Type B pancreatic cell (in vitro differentiated cells): ENCODE measurements at regions not wholly inside any gene's neighbourhood (a gene's known extent, or its start where the extent isn't known, plus 50 kb on each side); places are given as distances from the start of the nearest gene placed in this dataset.
A peak's percentile ranks its signal among the peaks of the same experiment; 100 is the strongest.

ENCODE experiments used
- DNase-seq: peaks from one replicate; pipeline ENCODE4 v3.0.0; 2021; ENCODE audit warnings: mixed read lengths; ENCODE audit not compliant: unreplicated experiment; ENCODE audit errors: extremely low spot score
- H3K27ac Mint-ChIP-seq: 2 replicates; pipeline ENCODE4 v1.8.0; 2021; ENCODE audit warnings: mild to moderate bottlenecking, mixed read lengths
- H3K27me3 Mint-ChIP-seq: 2 replicates; pipeline ENCODE4 v1.8.0; 2021; ENCODE audit warnings: mixed read lengths
- H3K36me3 Mint-ChIP-seq: 2 replicates; pipeline ENCODE4 v1.8.0; 2021; ENCODE audit warnings: mixed read lengths
- H3K4me1 Mint-ChIP-seq: one replicate; pipeline ENCODE4 v1.8.0; 2021; ENCODE audit warnings: mixed read lengths; ENCODE audit not compliant: unreplicated experiment
- H3K4me3 Mint-ChIP-seq: 2 replicates; pipeline ENCODE4 v1.8.0; 2021; ENCODE audit warnings: mild to moderate bottlenecking, mixed read lengths
- H3K9me3 Mint-ChIP-seq: 2 replicates; pipeline ENCODE4 v1.8.0; 2021; ENCODE audit warnings: mixed read lengths
- TF ChIP-seq, protein P1 (sequence below): fragments of 200-600 bp; sonication (generic); conservative IDR thresholded peaks from 2 replicates; pipeline ENCODE4 v1.5.0; 2021; ENCODE audit warnings: antibody characterized with exemption, mild to moderate bottlenecking

DNA sequence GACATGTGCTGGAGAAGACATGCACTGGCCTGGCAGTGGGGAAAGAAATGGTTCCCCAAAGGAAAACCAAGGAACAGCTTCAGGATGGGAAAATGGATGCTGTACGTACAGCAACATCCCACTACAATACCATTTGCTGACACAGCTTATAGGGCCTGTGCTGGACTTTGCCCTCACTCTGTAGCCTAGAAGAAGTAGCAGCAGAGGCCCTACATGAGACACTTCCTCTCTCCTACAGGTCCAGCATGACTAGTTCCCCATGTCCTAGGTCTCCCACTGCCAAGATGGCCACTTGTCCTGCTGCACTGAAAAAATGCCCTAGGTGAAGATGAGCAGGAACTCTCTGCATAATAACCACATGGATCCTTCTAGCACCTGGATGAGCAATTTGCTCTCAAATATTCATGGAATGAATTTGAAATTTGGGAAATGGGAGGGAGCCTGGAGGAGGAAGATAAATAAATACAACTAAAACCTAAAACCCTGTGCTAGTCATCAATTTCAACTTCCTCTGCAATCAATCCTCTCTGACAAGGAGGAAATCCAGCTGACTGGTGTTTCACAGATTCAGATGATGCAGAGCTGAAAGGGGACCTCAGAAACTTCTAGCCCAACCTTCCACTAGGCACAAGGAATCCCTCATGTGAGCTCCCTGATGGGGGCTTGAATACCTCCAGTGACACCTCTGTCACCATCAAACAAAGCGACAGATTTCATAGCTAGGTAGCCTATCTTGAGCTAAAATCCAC is 514.3 kb upstream of the PPP2R3A start:
- TF ChIP-seq, protein P1, sequence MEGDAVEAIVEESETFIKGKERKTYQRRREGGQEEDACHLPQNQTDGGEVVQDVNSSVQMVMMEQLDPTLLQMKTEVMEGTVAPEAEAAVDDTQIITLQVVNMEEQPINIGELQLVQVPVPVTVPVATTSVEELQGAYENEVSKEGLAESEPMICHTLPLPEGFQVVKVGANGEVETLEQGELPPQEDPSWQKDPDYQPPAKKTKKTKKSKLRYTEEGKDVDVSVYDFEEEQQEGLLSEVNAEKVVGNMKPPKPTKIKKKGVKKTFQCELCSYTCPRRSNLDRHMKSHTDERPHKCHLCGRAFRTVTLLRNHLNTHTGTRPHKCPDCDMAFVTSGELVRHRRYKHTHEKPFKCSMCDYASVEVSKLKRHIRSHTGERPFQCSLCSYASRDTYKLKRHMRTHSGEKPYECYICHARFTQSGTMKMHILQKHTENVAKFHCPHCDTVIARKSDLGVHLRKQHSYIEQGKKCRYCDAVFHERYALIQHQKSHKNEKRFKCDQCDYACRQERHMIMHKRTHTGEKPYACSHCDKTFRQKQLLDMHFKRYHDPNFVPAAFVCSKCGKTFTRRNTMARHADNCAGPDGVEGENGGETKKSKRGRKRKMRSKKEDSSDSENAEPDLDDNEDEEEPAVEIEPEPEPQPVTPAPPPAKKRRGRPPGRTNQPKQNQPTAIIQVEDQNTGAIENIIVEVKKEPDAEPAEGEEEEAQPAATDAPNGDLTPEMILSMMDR = no peak
- H3K36me3 Mint-ChIP-seq = no peaks in the 10 kb centered on the region
- no peak for DNase-seq
- H3K27ac Mint-ChIP-seq = no peak overlapping the region
- H3K9me3 Mint-ChIP-seq = no peaks in the 10 kb centered on the region
- H3K4me3 Mint-ChIP-seq = no peak overlapping the region
- peaks cover 5% of the 10 kb centered on the region for H3K4me1 Mint-ChIP-seq
- H3K27me3 Mint-ChIP-seq = peaks cover 18% of the 10 kb centered on the region

DNA sequence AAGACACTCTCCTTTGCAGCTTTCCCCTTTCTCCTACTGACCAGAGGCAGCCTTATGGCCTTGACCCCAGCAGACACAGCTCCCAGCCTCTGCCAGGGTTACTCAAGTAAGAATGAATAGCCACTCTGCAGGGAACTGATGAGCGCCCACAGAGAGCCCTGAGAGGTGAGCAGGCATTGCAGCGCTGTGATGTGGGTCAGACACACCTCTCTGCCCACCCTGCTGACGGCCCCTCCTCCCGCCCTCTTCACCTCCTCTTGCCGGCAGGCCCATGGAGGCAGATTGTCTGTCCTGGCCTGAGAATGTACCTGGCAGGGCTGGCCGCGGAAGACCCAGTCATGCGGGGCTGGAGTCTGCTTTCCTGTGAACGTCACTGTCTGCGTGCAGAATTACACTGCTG is 512.6 kb upstream of the PPP2R3A start:
- no peaks in the 10 kb centered on the region for H3K9me3 Mint-ChIP-seq
- TF ChIP-seq, protein P1 = no peak
- H3K4me3 Mint-ChIP-seq = no peak overlapping the region
- no peak for DNase-seq
- peaks cover 27% of the 10 kb centered on the region for H3K27me3 Mint-ChIP-seq
- no peaks in the 10 kb centered on the region for H3K36me3 Mint-ChIP-seq
- H3K27ac Mint-ChIP-seq = no peak overlapping the region
- peaks cover 6% of the 10 kb centered on the region for H3K4me1 Mint-ChIP-seq

DNA sequence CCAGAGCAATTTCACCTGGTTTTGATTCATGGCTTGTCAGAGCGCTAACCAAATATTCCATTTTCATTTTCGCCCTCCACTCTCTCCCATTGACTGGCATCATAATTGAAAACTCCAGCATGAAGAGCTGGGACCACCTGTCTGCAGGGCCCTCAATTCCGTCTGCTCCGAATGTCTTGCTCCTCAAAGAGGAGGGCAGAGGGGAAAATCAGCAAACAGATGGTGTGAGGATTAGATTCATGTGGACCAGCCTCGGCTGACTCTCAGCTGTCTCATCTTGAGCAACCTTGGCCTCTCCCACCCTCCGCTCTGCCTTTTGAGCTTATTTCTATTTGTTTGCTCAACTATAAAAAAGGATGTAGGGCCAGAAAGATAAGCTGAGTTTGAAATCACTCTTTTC is 512.2 kb upstream of the PPP2R3A start:
- Mint-ChIP-seq H3K4me1 (peaks cover 6% of the 10 kb centered on the region), H3K36me3 (no peaks in the 10 kb centered on the region), H3K27me3 (peaks cover 31% of the 10 kb centered on the region), H3K4me3 (no peak overlapping the region), H3K27ac (no peak overlapping the region), H3K9me3 (no peaks in the 10 kb centered on the region)
- TF ChIP-seq, protein P1 = no peak
- no peak for DNase-seq

- H3K4me3 Mint-ChIP-seq = no peak overlapping the region
- TF ChIP-seq, protein P1 = no peak
- H3K27me3 Mint-ChIP-seq = peaks cover 38% of the 10 kb centered on the region
- H3K36me3 Mint-ChIP-seq = no peaks in the 10 kb centered on the region
- peaks cover 6% of the 10 kb centered on the region for H3K4me1 Mint-ChIP-seq
- no peak for DNase-seq
- H3K27ac Mint-ChIP-seq = no peak overlapping the region
- H3K9me3 Mint-ChIP-seq = no peaks in the 10 kb centered on the region
These were observed 510.6 kb upstream of the PPP2R3A start for GRCh38 chr3:135454890-135455289.

GRCh38 chr3:135456108-135456790 is 509.3 kb upstream of the PPP2R3A start:
- TF ChIP-seq, protein P1 = peak; percentile 69
- H3K4me3 Mint-ChIP-seq = peak overlapping the region; percentile 60
- H3K36me3 Mint-ChIP-seq = no peaks in the 10 kb centered on the region
- H3K4me1 Mint-ChIP-seq = peaks cover 6% of the 10 kb centered on the region
- H3K9me3 Mint-ChIP-seq = no peaks in the 10 kb centered on the region
- no peak overlapping the region for H3K27ac Mint-ChIP-seq
- no peak for DNase-seq
- peaks cover 39% of the 10 kb centered on the region for H3K27me3 Mint-ChIP-seq
